ENCODE measurements at regions not wholly inside any gene's neighbourhood (a gene's known extent, or its start where the extent isn't known, plus 50 kb on each side); places are given as distances from the start of the nearest gene placed in this dataset.
"Not testable (repeated sequence)": the region's sequence is repeated elsewhere in the genome, so short reads cannot be mapped to it uniquely, and the experiment has no call there.

- DNase-seq (ENCODE audit: low read depth, low spot score); in situ Hi-C loops (cut with HindIII; ENCODE audit: low pct_unique_long_range_greater_than_20kb, low sequenced_read_pairs): not testable (repeated sequence)
These were observed 108.2 kb downstream of the SPATA31A1 start for GRCh38 chr9:39463696-39464095.

- DNase-seq (ENCODE audit: low read depth, low spot score) = peak; percentile 87
- in situ Hi-C loops (cut with HindIII; ENCODE audit: low pct_unique_long_range_greater_than_20kb, low sequenced_read_pairs) = not testable (repeated sequence)
These were observed 108.8 kb downstream of the SPATA31A1 start for GRCh38 chr9:39464122-39464777.

GRCh38 chr9:39474499-39474898 is 119.0 kb downstream of the SPATA31A1 start:
- DNase-seq (ENCODE audit: low read depth, low spot score); in situ Hi-C loops (cut with HindIII; ENCODE audit: low pct_unique_long_range_greater_than_20kb, low sequenced_read_pairs): not testable (repeated sequence)

- DNase-seq (ENCODE audit: low read depth, low spot score); in situ Hi-C loops (cut with HindIII; ENCODE audit: low pct_unique_long_range_greater_than_20kb, low sequenced_read_pairs): not testable (repeated sequence)
These were observed 127.6 kb downstream of the SPATA31A1 start for GRCh38 chr9:39483073-39483472.

- in situ Hi-C loops (cut with HindIII; ENCODE audit: low pct_unique_long_range_greater_than_20kb, low sequenced_read_pairs); DNase-seq (ENCODE audit: low read depth, low spot score): not testable (repeated sequence)
These were observed 128.4 kb downstream of the SPATA31A1 start for GRCh38 chr9:39483880-39484279.

- in situ Hi-C loops (cut with HindIII; ENCODE audit: low pct_unique_long_range_greater_than_20kb, low sequenced_read_pairs); DNase-seq (ENCODE audit: low read depth, low spot score): not testable (repeated sequence)
These were observed 128.8 kb downstream of the SPATA31A1 start for GRCh38 chr9:39484292-39484691.

- in situ Hi-C loops (cut with HindIII; ENCODE audit: low pct_unique_long_range_greater_than_20kb, low sequenced_read_pairs); DNase-seq (ENCODE audit: low read depth, low spot score): not testable (repeated sequence)
These were observed 132.0 kb downstream of the SPATA31A1 start for GRCh38 chr9:39487477-39487876.

- in situ Hi-C loops (cut with HindIII; ENCODE audit: low pct_unique_long_range_greater_than_20kb, low sequenced_read_pairs) = not testable (repeated sequence)
These were observed 140.8 kb downstream of the SPATA31A1 start for GRCh38 chr9:39496248-39496647.

GRCh38 chr9:39503178-39503577 is 147.7 kb downstream of the SPATA31A1 start:
- in situ Hi-C loops (cut with HindIII; ENCODE audit: low pct_unique_long_range_greater_than_20kb, low sequenced_read_pairs); DNase-seq (ENCODE audit: low read depth, low spot score): not testable (repeated sequence)

More at GRCh38 chr9:39496248-39496647, 140.8 kb downstream of the SPATA31A1 start:
- DNase-seq (ENCODE audit: low read depth, low spot score) = not testable (repeated sequence)

GRCh38 chr9:39527387-39528029 is 172.0 kb downstream of the SPATA31A1 start:
- DNase-seq (ENCODE audit: low read depth, low spot score); in situ Hi-C loops (cut with HindIII; ENCODE audit: low pct_unique_long_range_greater_than_20kb, low sequenced_read_pairs): not testable (repeated sequence)

GRCh38 chr9:39532597-39532996 is 177.1 kb downstream of the SPATA31A1 start:
- in situ Hi-C loops (cut with HindIII; ENCODE audit: low pct_unique_long_range_greater_than_20kb, low sequenced_read_pairs); DNase-seq (ENCODE audit: low read depth, low spot score): not testable (repeated sequence)

GRCh38 chr9:39533001-39533762 is 177.7 kb downstream of the SPATA31A1 start:
- DNase-seq (ENCODE audit: low read depth, low spot score); in situ Hi-C loops (cut with HindIII; ENCODE audit: low pct_unique_long_range_greater_than_20kb, low sequenced_read_pairs): not testable (repeated sequence)

GRCh38 chr9:39533763-39534548 is 178.5 kb downstream of the SPATA31A1 start:
- in situ Hi-C loops (cut with HindIII; ENCODE audit: low pct_unique_long_range_greater_than_20kb, low sequenced_read_pairs); DNase-seq (ENCODE audit: low read depth, low spot score): not testable (repeated sequence)

- in situ Hi-C loops (cut with HindIII; ENCODE audit: low pct_unique_long_range_greater_than_20kb, low sequenced_read_pairs); DNase-seq (ENCODE audit: low read depth, low spot score): not testable (repeated sequence)
These were observed 179.4 kb downstream of the SPATA31A1 start for GRCh38 chr9:39534897-39535296.

- in situ Hi-C loops (cut with HindIII; ENCODE audit: low pct_unique_long_range_greater_than_20kb, low sequenced_read_pairs); DNase-seq (ENCODE audit: low read depth, low spot score): not testable (repeated sequence)
These were observed 186.7 kb downstream of the SPATA31A1 start for GRCh38 chr9:39542157-39542556.

GRCh38 chr9:39545079-39545478 is 189.6 kb downstream of the SPATA31A1 start:
- in situ Hi-C loops (cut with HindIII; ENCODE audit: low pct_unique_long_range_greater_than_20kb, low sequenced_read_pairs); DNase-seq (ENCODE audit: low read depth, low spot score): not testable (repeated sequence)

- DNase-seq (ENCODE audit: low read depth, low spot score); in situ Hi-C loops (cut with HindIII; ENCODE audit: low pct_unique_long_range_greater_than_20kb, low sequenced_read_pairs): not testable (repeated sequence)
These were observed 195.1 kb downstream of the SPATA31A1 start for GRCh38 chr9:39550573-39550972.
